SK-N-SH (cell line): ENCODE measurements at regions not wholly inside any gene's neighbourhood (a gene's known extent, or its start where the extent isn't known, plus 50 kb on each side); places are given as distances from the start of the nearest gene placed in this dataset.

Source experiments
- CTCF ChIA-PET: fragments of 300-600, 350-600 bp; formaldehyde crosslinking; extraction: SDS; loops from one replicate; lab custom pipeline; 2021; lab: Yijun Ruan, JAX
- POLR2A ChIA-PET: fragments of 350-600 bp; sonication (Branson Sonifier 250); formaldehyde crosslinking; extraction: SDS; loops from one replicate; lab custom pipeline; 2020; ENCODE audit warnings: antibody characterized with exemption, inconsistent platforms; lab: Yijun Ruan, JAX
- DNase-seq: peaks from one replicate; pipeline ENCODE4 v3.0.0; 2012
- H2AFZ ChIP-seq: fragments of 200-600 bp; sonication (generic); 2 replicates; pipeline ENCODE4 v1.8.1; 2016; ENCODE audit warnings: antibody characterized with exemption, mild to moderate bottlenecking, low read depth
- H3F3A ChIP-seq: fragments of 200-600 bp; sonication (generic); replicated peaks from 2 replicates; pipeline ENCODE3; 2016; ENCODE audit warnings: antibody characterized with exemption, mild to moderate bottlenecking; ENCODE audit not compliant: insufficient read depth
- H3K27ac ChIP-seq, 2 experiments: fragments of 200-500 bp in 1 of 2; fragments of 200-600 bp in 1 of 2; sonication (Bioruptor generic) in 1 of 2; sonication (generic), shearing (Covaris generic) in 1 of 2; 2 replicates each; pipeline versions ENCODE4 v1.5.1 to v1.6.1; 2014 to 2016; ENCODE audit warnings: low read depth in 2 of 2, inconsistent platforms in 1 of 2, low read length in 1 of 2, mild to moderate bottlenecking in 1 of 2, mixed read lengths in 1 of 2
- H3K27me3 ChIP-seq: fragments of 200-600 bp; sonication (generic), shearing (Covaris generic); 2 replicates; pipeline ENCODE4 v1.6.1; 2016; ENCODE audit warnings: mixed run types; ENCODE audit not compliant: insufficient read depth
- H3K36me3 ChIP-seq, 2 experiments: fragments of 200-500 bp in 1 of 2; fragments of 200-600 bp in 1 of 2; sonication (Bioruptor generic) in 1 of 2; sonication (generic) in 1 of 2; replicated peaks in 1 of 2; 2 replicates each; pipeline versions ENCODE3 to v1.5.1; 2014 to 2016; ENCODE audit warnings: low read length in 1 of 2, mild to moderate bottlenecking in 1 of 2; ENCODE audit not compliant: insufficient read depth in 2 of 2, control insufficient read depth in 1 of 2
- H3K4me1 ChIP-seq, 2 experiments: fragments of 200-500 bp in 1 of 2; fragments of 200-600 bp in 1 of 2; sonication (Bioruptor generic) in 1 of 2; sonication (generic), shearing (Covaris generic) in 1 of 2; 2 replicates each; pipeline versions ENCODE4 v1.5.1 to v1.6.1; 2014 to 2016; ENCODE audit warnings: low read depth in 1 of 2, low read length in 1 of 2, mixed run types in 1 of 2; ENCODE audit not compliant: insufficient read depth in 2 of 2, control insufficient read depth in 1 of 2
- H3K4me2 ChIP-seq: fragments of 200-600 bp; sonication (generic), shearing (Covaris generic); 2 replicates; pipeline ENCODE4 v1.6.1; 2017; ENCODE audit warnings: mixed run types
- H3K4me3 ChIP-seq, 2 experiments: fragments of 200-500 bp in 1 of 2; fragments of 200-600 bp in 1 of 2; sonication (Bioruptor generic) in 1 of 2; sonication (generic), shearing (Covaris generic) in 1 of 2; 2 replicates each; pipeline versions ENCODE4 v1.5.1 to v1.8.1; 2014 to 2016; ENCODE audit warnings: low read depth in 2 of 2, inconsistent platforms in 1 of 2, low read length in 1 of 2, mild to moderate bottlenecking in 1 of 2, mixed read lengths in 1 of 2, moderate library complexity in 1 of 2
- H3K79me2 ChIP-seq: fragments of 200-600 bp; sonication (generic); 2 replicates; pipeline ENCODE4 v1.8.1; 2017; ENCODE audit warnings: mild to moderate bottlenecking; ENCODE audit not compliant: insufficient read depth
- H3K9ac ChIP-seq: fragments of 200-600 bp; sonication (generic); 2 replicates; pipeline ENCODE4 v1.6.1; 2017; ENCODE audit warnings: mixed run types
- H3K9me2 ChIP-seq: fragments of 200-600 bp; sonication (generic); 2 replicates; pipeline ENCODE4 v1.6.1; 2017; ENCODE audit warnings: mixed run types
- H3K9me3 ChIP-seq: fragments of 200-600 bp; sonication (generic); 2 replicates; pipeline ENCODE4 v1.6.1; 2017; ENCODE audit warnings: mixed run types, mild to moderate bottlenecking, moderate library complexity
- H4K20me1 ChIP-seq: fragments of 200-600 bp; sonication (generic); 2 replicates; pipeline ENCODE4 v1.6.1; 2017; ENCODE audit warnings: mild to moderate bottlenecking, mixed run types; ENCODE audit not compliant: insufficient read depth
- CHD2 ChIP-seq: fragments of 150-350 bp; IDR thresholded peaks from 2 replicates; pipeline ENCODE4 v1.6.1; 2018; ENCODE audit warnings: low read length; ENCODE audit not compliant: partially characterized antibody
- ELF1 ChIP-seq: IDR thresholded peaks from 2 replicates; pipeline ENCODE4 v1.4.0; 2012
- FOXM1 ChIP-seq: IDR thresholded peaks from 2 replicates; pipeline ENCODE4 v1.4.0; 2012; ENCODE audit warnings: low read depth, mild to moderate bottlenecking
- GATA2 ChIP-seq: sonication (generic); formaldehyde crosslinking; IDR thresholded peaks from 2 replicates; pipeline ENCODE4 v1.5.0; 2020; ENCODE audit warnings: mild to moderate bottlenecking, missing genetic modification reagents
- NRF1 ChIP-seq: IDR thresholded peaks from 2 replicates; pipeline ENCODE4 v1.6.1; 2012; ENCODE audit warnings: low read depth, mild to moderate bottlenecking, low read length
- POLR2AphosphoS5 ChIP-seq: IDR thresholded peaks from 2 replicates; pipeline ENCODE4 v1.6.1; 2012; ENCODE audit warnings: low read depth, low read length
- RAD21 ChIP-seq: IDR thresholded peaks from 2 replicates; pipeline ENCODE4 v1.6.1; 2012; ENCODE audit warnings: mild to moderate bottlenecking, low read length
- RCOR1 ChIP-seq: fragments of 150-350 bp; IDR thresholded peaks from 2 replicates; pipeline ENCODE4 v1.6.1; 2017; ENCODE audit warnings: antibody characterized with exemption, low read length
- RFX5 ChIP-seq: IDR thresholded peaks from 2 replicates; pipeline ENCODE4 v1.6.1; 2012; ENCODE audit warnings: mild to moderate bottlenecking, improper control_type of control experiment, low read length
- SIN3A ChIP-seq: IDR thresholded peaks from 2 replicates; pipeline ENCODE4 v1.6.1; 2012; ENCODE audit warnings: low read depth, mild to moderate bottlenecking, low read length, moderate library complexity, borderline replicate concordance
- SMC3 ChIP-seq: IDR thresholded peaks from 2 replicates; pipeline ENCODE4 v1.6.1; 2012; ENCODE audit warnings: low read depth, low read length, improper control_type of control experiment
- TAF1 ChIP-seq: IDR thresholded peaks from 2 replicates; pipeline ENCODE4 v1.6.1; 2012; ENCODE audit warnings: low read depth, mild to moderate bottlenecking, low read length, moderate library complexity, borderline replicate concordance
- TCF12 ChIP-seq: IDR thresholded peaks from 2 replicates; pipeline ENCODE4 v1.4.0; 2012
- TEAD4 ChIP-seq: IDR thresholded peaks from 2 replicates; pipeline ENCODE4 v1.4.0; 2012; ENCODE audit warnings: mild to moderate bottlenecking, borderline replicate concordance; ENCODE audit not compliant: insufficient read depth
- YY1 ChIP-seq: IDR thresholded peaks from 2 replicates; pipeline ENCODE4 v1.4.0; 2012; ENCODE audit warnings: low read depth, mild to moderate bottlenecking
- WGBS: methylation state at CpG from one replicate; pipeline ENCODE4 v1.1.6; 2017; ENCODE audit warnings: low lambda C conversion rate; 5-methylcytosine and 5-hydroxymethylcytosine counted together
- TF ChIP-seq, protein P1 (sequence below): IDR thresholded peaks from 2 replicates; pipeline ENCODE4 v1.4.0; 2012; ENCODE audit warnings: low read depth
- TF ChIP-seq, protein P2 (sequence below): fragments of 200-600 bp; sonication (generic); IDR thresholded peaks from 2 replicates; pipeline ENCODE4 v1.6.1; 2017; ENCODE audit warnings: antibody characterized with exemption, mild to moderate bottlenecking, moderate library complexity
- TF ChIP-seq, protein P3 (sequence below): IDR thresholded peaks from 2 replicates; pipeline ENCODE4 v1.6.1; 2012; ENCODE audit warnings: mild to moderate bottlenecking, low read depth, low read length, moderate library complexity
- TF ChIP-seq, protein P4 (sequence below): fragments of 150-350 bp; IDR thresholded peaks from 2 replicates; pipeline ENCODE4 v1.6.1; 2017; ENCODE audit warnings: antibody characterized with exemption, low read length, low read depth, borderline replicate concordance
- TF ChIP-seq, protein P5 (sequence below): fragments of 150-350 bp; IDR thresholded peaks from 2 replicates; pipeline ENCODE4 v1.6.1; 2016; ENCODE audit warnings: mild to moderate bottlenecking, low read depth, low read length

DNA sequence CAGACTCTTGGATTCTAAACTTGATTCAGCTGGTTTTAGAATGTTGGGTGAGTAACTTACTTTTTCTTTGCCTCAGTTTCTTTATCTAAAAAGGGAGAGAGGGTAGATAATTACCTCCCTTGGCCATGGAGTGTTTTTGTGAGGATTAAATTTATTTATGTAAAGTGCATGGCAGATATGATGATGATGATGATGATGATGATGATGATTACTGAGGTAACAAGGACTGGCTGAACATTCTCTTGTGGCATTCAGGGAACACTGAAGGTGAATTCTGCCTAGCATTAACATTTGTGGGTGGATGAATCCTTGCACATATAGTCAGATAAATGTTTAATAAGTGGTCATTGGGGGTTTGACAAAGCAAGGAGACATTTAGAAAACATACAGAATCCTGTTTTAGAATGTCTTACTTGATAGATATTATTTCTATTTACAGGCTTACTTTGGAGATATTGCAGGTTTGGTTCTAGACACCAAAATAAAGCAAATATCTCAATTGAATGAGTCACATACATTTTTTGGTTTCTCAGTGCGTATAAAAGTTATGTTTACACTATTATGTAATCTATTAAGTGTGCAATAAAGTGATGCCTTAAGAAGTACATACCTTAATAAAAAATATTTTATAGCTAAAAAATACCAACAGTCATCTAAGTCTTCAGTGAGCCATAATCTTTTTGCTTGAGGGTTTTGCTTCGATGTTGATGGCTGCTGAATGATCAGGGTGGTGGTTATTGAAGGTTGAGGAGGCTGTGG lies 123.2 kb downstream of the SNAPC1 start:
- no peaks in the 10 kb centered on the region for H3K9me2 ChIP-seq
- TF ChIP-seq, protein P1, sequence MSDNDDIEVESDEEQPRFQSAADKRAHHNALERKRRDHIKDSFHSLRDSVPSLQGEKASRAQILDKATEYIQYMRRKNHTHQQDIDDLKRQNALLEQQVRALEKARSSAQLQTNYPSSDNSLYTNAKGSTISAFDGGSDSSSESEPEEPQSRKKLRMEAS, result no peak
- TF ChIP-seq, protein P2, sequence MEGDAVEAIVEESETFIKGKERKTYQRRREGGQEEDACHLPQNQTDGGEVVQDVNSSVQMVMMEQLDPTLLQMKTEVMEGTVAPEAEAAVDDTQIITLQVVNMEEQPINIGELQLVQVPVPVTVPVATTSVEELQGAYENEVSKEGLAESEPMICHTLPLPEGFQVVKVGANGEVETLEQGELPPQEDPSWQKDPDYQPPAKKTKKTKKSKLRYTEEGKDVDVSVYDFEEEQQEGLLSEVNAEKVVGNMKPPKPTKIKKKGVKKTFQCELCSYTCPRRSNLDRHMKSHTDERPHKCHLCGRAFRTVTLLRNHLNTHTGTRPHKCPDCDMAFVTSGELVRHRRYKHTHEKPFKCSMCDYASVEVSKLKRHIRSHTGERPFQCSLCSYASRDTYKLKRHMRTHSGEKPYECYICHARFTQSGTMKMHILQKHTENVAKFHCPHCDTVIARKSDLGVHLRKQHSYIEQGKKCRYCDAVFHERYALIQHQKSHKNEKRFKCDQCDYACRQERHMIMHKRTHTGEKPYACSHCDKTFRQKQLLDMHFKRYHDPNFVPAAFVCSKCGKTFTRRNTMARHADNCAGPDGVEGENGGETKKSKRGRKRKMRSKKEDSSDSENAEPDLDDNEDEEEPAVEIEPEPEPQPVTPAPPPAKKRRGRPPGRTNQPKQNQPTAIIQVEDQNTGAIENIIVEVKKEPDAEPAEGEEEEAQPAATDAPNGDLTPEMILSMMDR, result no peak
- TF ChIP-seq, protein P3, sequence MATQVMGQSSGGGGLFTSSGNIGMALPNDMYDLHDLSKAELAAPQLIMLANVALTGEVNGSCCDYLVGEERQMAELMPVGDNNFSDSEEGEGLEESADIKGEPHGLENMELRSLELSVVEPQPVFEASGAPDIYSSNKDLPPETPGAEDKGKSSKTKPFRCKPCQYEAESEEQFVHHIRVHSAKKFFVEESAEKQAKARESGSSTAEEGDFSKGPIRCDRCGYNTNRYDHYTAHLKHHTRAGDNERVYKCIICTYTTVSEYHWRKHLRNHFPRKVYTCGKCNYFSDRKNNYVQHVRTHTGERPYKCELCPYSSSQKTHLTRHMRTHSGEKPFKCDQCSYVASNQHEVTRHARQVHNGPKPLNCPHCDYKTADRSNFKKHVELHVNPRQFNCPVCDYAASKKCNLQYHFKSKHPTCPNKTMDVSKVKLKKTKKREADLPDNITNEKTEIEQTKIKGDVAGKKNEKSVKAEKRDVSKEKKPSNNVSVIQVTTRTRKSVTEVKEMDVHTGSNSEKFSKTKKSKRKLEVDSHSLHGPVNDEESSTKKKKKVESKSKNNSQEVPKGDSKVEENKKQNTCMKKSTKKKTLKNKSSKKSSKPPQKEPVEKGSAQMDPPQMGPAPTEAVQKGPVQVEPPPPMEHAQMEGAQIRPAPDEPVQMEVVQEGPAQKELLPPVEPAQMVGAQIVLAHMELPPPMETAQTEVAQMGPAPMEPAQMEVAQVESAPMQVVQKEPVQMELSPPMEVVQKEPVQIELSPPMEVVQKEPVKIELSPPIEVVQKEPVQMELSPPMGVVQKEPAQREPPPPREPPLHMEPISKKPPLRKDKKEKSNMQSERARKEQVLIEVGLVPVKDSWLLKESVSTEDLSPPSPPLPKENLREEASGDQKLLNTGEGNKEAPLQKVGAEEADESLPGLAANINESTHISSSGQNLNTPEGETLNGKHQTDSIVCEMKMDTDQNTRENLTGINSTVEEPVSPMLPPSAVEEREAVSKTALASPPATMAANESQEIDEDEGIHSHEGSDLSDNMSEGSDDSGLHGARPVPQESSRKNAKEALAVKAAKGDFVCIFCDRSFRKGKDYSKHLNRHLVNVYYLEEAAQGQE, result no peak
- TF ChIP-seq TEAD4, result no peak
- no peaks in the 10 kb centered on the region for H3K27me3 ChIP-seq
- H3K79me2 ChIP-seq, result no peaks in the 10 kb centered on the region
- H3K9me3 ChIP-seq, result no peaks in the 10 kb centered on the region
- 28% methylated on average over 2 of the region's 2 CpGs for WGBS
- no peak for DNase-seq
- H3F3A ChIP-seq, result no peaks in the 10 kb centered on the region
- H2AFZ ChIP-seq, result no peak overlapping the region
- no peaks in the 10 kb centered on the region for H4K20me1 ChIP-seq
- no peaks in the 10 kb centered on the region for H3K4me1 ChIP-seq
- POLR2A ChIA-PET, result no interaction called here
- no peaks in the 10 kb centered on the region for H3K36me3 ChIP-seq
- H3K4me2 ChIP-seq, result no peak overlapping the region
- no peak overlapping the region for H3K9ac ChIP-seq
- no peak overlapping the region for H3K27ac ChIP-seq
- CTCF ChIA-PET, result interaction anchor here (1.3 to 2.6 kb wide), 2 partner anchors 9 to 241 kb away, joined by 4 to 13 read pairs; no protein-coding TSS in a partner anchor
- H3K4me3 ChIP-seq, result no peak overlapping the region

DNA sequence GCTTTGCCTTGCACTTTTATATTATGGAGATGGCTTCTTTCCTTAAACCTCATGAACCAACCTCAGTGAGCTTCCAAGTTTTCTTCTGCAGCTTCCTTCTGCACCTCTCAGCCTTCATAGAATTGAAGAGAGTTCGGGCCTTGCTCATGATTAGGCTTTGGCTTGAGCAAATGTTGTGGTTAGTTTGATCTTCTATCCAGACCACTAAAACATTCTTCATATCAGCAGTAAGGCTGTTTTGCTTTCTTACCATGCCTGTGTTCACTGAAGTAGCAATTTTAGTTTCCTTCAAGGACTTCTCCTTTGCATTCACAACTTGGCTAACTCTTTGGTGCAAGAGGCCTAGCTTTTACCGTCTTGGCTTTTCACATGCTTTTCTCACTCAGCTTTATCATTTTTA lies 125.4 kb downstream of the SNAPC1 start:
- WGBS, result 47% methylated on average over 2 of the region's 2 CpGs
- Histone ChIP-seq H3F3A (no peaks in the 10 kb centered on the region), H3K9ac (no peak overlapping the region), H3K36me3 (no peaks in the 10 kb centered on the region), H3K9me2 (no peaks in the 10 kb centered on the region), H3K79me2 (no peaks in the 10 kb centered on the region), H3K4me3 (no peak overlapping the region), H3K9me3 (no peaks in the 10 kb centered on the region), H2AFZ (no peak overlapping the region), H3K4me1 (no peaks in the 10 kb centered on the region), H3K4me2 (no peak overlapping the region), H3K27ac (no peak overlapping the region), H4K20me1 (no peaks in the 10 kb centered on the region), H3K27me3 (peaks cover 9% of the 10 kb centered on the region; the same call in 1 of the 2 replicates)
- DNase-seq, result no peak
- POLR2A ChIA-PET, result no interaction called here
- CTCF ChIA-PET, result interaction anchor here (1.1 to 4.8 kb wide), 2 partner anchors 50 to 239 kb away, joined by 5 to 32 read pairs; no protein-coding TSS in a partner anchor
- no peak for TF ChIP-seq RAD21
- TF ChIP-seq, protein P4, sequence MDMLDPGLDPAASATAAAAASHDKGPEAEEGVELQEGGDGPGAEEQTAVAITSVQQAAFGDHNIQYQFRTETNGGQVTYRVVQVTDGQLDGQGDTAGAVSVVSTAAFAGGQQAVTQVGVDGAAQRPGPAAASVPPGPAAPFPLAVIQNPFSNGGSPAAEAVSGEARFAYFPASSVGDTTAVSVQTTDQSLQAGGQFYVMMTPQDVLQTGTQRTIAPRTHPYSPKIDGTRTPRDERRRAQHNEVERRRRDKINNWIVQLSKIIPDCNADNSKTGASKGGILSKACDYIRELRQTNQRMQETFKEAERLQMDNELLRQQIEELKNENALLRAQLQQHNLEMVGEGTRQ, result no peak
- TF ChIP-seq RFX5, result no peak
- no peak for TF ChIP-seq NRF1
- no peak for TF ChIP-seq TCF12
- TF ChIP-seq POLR2AphosphoS5, result no peak
- no peak for TF ChIP-seq SIN3A
- TF ChIP-seq ELF1, result no peak
- TF ChIP-seq CHD2, result no peak
- TF ChIP-seq YY1, result no peak
- TF ChIP-seq SMC3, result no peak
- no peak for TF ChIP-seq GATA2 (CRISPR knock-in tag)
- no peak for TF ChIP-seq RCOR1
- no peak for TF ChIP-seq FOXM1
- TF ChIP-seq TAF1, result no peak
- no peak for TF ChIP-seq TEAD4
- TF ChIP-seq, protein P5, sequence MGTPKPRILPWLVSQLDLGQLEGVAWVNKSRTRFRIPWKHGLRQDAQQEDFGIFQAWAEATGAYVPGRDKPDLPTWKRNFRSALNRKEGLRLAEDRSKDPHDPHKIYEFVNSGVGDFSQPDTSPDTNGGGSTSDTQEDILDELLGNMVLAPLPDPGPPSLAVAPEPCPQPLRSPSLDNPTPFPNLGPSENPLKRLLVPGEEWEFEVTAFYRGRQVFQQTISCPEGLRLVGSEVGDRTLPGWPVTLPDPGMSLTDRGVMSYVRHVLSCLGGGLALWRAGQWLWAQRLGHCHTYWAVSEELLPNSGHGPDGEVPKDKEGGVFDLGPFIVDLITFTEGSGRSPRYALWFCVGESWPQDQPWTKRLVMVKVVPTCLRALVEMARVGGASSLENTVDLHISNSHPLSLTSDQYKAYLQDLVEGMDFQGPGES, result no peak
